ENCODE measurements at regions not wholly inside any gene's neighbourhood (a gene's known extent, or its start where the extent isn't known, plus 50 kb on each side); places are given as distances from the start of the nearest gene placed in this dataset.

DNA sequence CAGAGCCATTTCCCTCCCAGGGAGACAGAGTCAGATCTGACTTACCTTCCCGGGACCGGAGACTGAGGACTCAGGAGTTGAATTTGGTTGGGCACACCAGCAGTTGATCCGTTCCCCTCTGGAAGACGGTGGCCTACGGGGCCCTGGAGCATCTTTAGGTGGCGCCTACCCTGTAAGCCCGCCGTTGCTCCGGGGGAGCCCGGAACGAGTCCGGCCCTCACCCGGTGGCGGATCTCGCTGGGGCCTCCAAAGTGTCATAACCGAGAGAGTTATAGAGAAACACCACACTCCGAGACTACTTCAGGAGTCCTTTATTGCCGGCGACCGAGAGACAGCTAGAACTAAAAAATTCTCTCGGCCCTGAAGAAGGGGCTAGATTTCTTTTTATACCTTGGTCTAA is 182.8 kb upstream of the MBL2 start:
- no peaks in the 10 kb centered on the region for H4K20me1 ChIP-seq (ENCODE audit: control insufficient read depth, insufficient read depth, low read length, poor library complexity, severe bottlenecking)
- Mint-ChIP-seq H3K27ac (no peak overlapping the region), H3K9me3 (ENCODE audit: insufficient read depth) (no peaks in the 10 kb centered on the region), H3K27me3 (no peaks in the 10 kb centered on the region), H3K4me1 (no peaks in the 10 kb centered on the region), H3K4me3 (no peak overlapping the region)
- H3K27me3 ChIP-seq (replicated peaks in 1 of 4; ENCODE audit: control extremely low read depth in 1 of 4, control insufficient read depth in 3 of 4, insufficient read depth in 4 of 4, low read length in 3 of 4), result no peaks in the 10 kb centered on the region
- CTCF ChIA-PET, result no interaction called here
- TF ChIP-seq, protein P1, sequence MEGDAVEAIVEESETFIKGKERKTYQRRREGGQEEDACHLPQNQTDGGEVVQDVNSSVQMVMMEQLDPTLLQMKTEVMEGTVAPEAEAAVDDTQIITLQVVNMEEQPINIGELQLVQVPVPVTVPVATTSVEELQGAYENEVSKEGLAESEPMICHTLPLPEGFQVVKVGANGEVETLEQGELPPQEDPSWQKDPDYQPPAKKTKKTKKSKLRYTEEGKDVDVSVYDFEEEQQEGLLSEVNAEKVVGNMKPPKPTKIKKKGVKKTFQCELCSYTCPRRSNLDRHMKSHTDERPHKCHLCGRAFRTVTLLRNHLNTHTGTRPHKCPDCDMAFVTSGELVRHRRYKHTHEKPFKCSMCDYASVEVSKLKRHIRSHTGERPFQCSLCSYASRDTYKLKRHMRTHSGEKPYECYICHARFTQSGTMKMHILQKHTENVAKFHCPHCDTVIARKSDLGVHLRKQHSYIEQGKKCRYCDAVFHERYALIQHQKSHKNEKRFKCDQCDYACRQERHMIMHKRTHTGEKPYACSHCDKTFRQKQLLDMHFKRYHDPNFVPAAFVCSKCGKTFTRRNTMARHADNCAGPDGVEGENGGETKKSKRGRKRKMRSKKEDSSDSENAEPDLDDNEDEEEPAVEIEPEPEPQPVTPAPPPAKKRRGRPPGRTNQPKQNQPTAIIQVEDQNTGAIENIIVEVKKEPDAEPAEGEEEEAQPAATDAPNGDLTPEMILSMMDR (IDR thresholded peaks at IDR 0.05), result no peak
- no peak for TF ChIP-seq EZH2 (IDR thresholded peaks at IDR 0.05; ENCODE audit: borderline replicate concordance, insufficient read depth, low read depth, low read length, poor library complexity, severe bottlenecking)
- DNase-seq (no peak), ATAC-seq (ENCODE audit: low read depth) (no peak)
- no peak overlapping the region for H3K27ac ChIP-seq (ENCODE audit: low read length in 2 of 2)
- no peak overlapping the region for H3K9ac ChIP-seq (ENCODE audit: low read length)
- no peak overlapping the region for H3K4me3 ChIP-seq (ENCODE audit: control extremely low read depth in 1 of 5, extremely low read depth in 1 of 5, insufficient read depth in 1 of 5, low read depth in 2 of 5, low read length in 4 of 5)
- H3K4me2 ChIP-seq (replicated peaks; ENCODE audit: low read depth, low read length, poor library complexity, severe bottlenecking), result no peak overlapping the region
- H2AFZ ChIP-seq (ENCODE audit: insufficient read depth, low read depth, low read length, poor library complexity, severe bottlenecking), result no peak overlapping the region
- peaks cover 0 to 5% (median 0%) of the 10 kb centered on the region in 3 donors for H3K9me3 ChIP-seq (ENCODE audit: control extremely low read depth in 1 of 3, control insufficient read depth in 2 of 3, insufficient read depth in 1 of 3, low read length in 2 of 3)
- POLR2A ChIA-PET, result no interaction called here
- H3K36me3 ChIP-seq (replicated peaks in 1 of 2; ENCODE audit: control extremely low read depth in 1 of 2, control insufficient read depth in 1 of 2, extremely low read depth in 1 of 2, insufficient read depth in 2 of 2, low read length in 1 of 2), result no peaks in the 10 kb centered on the region
- intact Hi-C loops (cut with micrococcal nuclease), result no loop called here
- H3K79me2 ChIP-seq (ENCODE audit: control insufficient read depth, insufficient read depth, low read length), result no peaks in the 10 kb centered on the region
- WGBS (ENCODE audit: insufficient coverage), result 98% methylated on average over 11 of the region's 21 CpGs
- H3K4me1 ChIP-seq (ENCODE audit: control insufficient read depth in 2 of 2, insufficient read depth in 2 of 2, low read length in 2 of 2), result no peaks in the 10 kb centered on the region

DNA sequence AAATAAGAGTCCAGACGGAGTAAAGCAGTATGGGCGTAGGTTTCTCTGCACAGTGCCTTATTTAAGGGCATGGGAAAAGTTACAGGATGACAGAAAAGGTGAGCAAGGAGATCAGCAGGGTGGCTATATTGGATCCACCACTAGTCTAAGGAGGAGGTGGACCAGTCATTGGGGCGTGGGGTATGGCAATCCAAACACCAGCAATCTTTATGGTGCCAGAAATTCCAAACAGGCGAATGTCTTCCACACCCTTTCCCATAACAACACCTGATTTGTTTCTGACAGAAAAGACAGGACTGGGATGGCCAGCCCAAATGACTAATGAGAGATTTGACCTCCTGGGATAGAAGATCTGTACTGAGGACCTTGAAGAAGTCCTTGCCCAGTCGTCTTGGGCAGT is 181.8 kb upstream of the MBL2 start:
- H3K27me3 Mint-ChIP-seq, result no peaks in the 10 kb centered on the region
- H3K27me3 ChIP-seq (replicated peaks in 1 of 4; ENCODE audit: control extremely low read depth in 1 of 4, control insufficient read depth in 3 of 4, insufficient read depth in 4 of 4, low read length in 3 of 4), result no peaks in the 10 kb centered on the region
- H3K4me1 ChIP-seq (ENCODE audit: control insufficient read depth in 2 of 2, insufficient read depth in 2 of 2, low read length in 2 of 2), result no peaks in the 10 kb centered on the region
- TF ChIP-seq EZH2 (IDR thresholded peaks at IDR 0.05; ENCODE audit: borderline replicate concordance, insufficient read depth, low read depth, low read length, poor library complexity, severe bottlenecking), result no peak
- TF ChIP-seq, protein P1 (IDR thresholded peaks at IDR 0.05), result no peak
- no peak for DNase-seq
- no peak overlapping the region for H3K4me3 Mint-ChIP-seq
- no peak overlapping the region for H3K4me2 ChIP-seq (replicated peaks; ENCODE audit: low read depth, low read length, poor library complexity, severe bottlenecking)
- H3K9me3 Mint-ChIP-seq (ENCODE audit: insufficient read depth), result no peaks in the 10 kb centered on the region
- H2AFZ ChIP-seq (ENCODE audit: insufficient read depth, low read depth, low read length, poor library complexity, severe bottlenecking), result no peak overlapping the region
- peaks cover 0 to 5% (median 0%) of the 10 kb centered on the region in 3 donors for H3K9me3 ChIP-seq (ENCODE audit: control extremely low read depth in 1 of 3, control insufficient read depth in 2 of 3, insufficient read depth in 1 of 3, low read length in 2 of 3)
- no peaks in the 10 kb centered on the region for H4K20me1 ChIP-seq (ENCODE audit: control insufficient read depth, insufficient read depth, low read length, poor library complexity, severe bottlenecking)
- no peaks in the 10 kb centered on the region for H3K4me1 Mint-ChIP-seq
- no peaks in the 10 kb centered on the region for H3K36me3 ChIP-seq (replicated peaks in 1 of 2; ENCODE audit: control extremely low read depth in 1 of 2, control insufficient read depth in 1 of 2, extremely low read depth in 1 of 2, insufficient read depth in 2 of 2, low read length in 1 of 2)
- no peaks in the 10 kb centered on the region for H3K79me2 ChIP-seq (ENCODE audit: control insufficient read depth, insufficient read depth, low read length)
- no peak overlapping the region for H3K9ac ChIP-seq (ENCODE audit: low read length)
- ChIA-PET POLR2A (no interaction called here), CTCF (no interaction called here)
- intact Hi-C loops (cut with micrococcal nuclease), result no loop called here
- no peak for ATAC-seq (ENCODE audit: low read depth)
- no peak overlapping the region for H3K27ac ChIP-seq (ENCODE audit: low read length in 2 of 2)
- 90% methylated on average over 3 of the region's 5 CpGs for WGBS (ENCODE audit: insufficient coverage)
- H3K27ac Mint-ChIP-seq, result no peak overlapping the region
- H3K4me3 ChIP-seq (ENCODE audit: control extremely low read depth in 1 of 5, extremely low read depth in 1 of 5, insufficient read depth in 1 of 5, low read depth in 2 of 5, low read length in 4 of 5), result no peak overlapping the region

All from B cell (primary cell).